ENCODE measurements at regions not wholly inside any gene's neighbourhood (a gene's known extent, or its start where the extent isn't known, plus 50 kb on each side); places are given as distances from the start of the nearest gene placed in this dataset.

DNA sequence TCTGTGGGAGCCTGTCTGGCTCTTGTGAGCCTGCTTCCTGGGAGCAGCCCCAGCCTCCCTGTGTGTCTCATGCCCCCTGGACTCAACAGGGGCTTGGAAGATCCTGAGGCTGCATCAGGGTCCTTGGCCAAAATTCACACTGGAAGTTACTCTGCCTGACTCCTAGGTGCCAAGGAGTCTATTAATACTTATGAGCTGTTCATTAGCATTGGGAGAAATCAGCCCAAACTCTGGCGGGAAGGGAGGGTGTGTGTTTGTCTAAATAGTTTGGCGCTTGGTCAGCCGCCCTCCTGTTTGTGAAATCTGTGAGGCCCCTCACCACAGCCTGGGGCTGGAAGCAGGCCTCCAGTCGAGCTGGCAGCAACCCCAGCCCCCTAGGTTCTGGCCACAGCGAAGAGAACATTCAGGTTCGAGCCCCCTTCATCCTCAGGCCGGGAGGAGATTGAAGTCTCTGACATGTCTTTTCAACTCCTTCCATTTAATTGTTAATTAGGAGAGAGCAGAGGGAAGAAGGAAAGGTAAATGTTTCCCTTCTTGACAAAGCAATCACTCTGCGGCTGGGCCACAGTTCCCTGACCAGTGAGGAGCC lies 82.1 kb upstream of the F3 start:
- peak overlapping the region; percentile 100 for H3K27ac ChIP-seq
- DNase-seq (ENCODE audit: low read depth, low spot score), result no peak

DNA sequence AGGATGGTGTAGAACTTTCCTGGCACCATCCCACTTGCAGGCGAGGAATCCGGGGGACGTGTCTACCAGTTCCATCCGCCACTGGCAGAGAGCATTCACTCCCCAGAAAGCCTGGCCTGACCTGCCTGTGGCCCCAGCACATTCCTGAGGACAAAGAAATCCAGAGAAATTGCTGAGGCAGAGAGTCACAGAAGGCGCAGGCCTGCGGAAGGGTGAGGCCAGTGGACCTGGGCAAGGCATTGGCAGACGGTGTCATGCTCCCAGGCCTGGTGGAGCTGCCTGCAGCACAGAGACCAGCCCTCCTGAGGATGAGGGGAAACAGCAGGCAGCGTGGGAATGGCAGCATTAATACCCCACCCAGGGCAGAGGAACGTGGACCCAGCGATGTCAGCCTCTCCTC lies 81.2 kb upstream of the F3 start:
- peak overlapping the region; percentile 100 for H3K27ac ChIP-seq
- DNase-seq (ENCODE audit: low read depth, low spot score), result peak; percentile 65

DNA sequence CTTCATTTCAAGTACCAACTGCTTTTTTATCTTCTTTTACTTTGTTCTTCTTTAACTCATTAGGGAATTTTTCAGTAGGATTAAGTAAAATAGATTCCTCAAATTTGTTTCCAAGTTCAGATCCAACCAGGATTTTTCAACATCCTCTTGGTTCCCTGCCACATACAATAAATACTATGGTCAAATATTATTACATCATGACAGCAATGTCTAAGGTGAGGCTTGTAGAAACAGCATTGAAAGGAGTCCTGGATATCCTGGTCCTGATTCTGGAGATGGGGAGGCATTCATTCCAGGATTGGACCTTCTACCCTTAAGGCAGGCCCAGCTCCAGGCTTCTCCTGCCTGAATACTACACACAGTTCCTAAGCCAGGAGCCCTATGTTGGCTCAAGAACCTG lies 80.2 kb upstream of the F3 start:
- H3K27ac ChIP-seq, result peak overlapping the region; percentile 100
- no peak for DNase-seq (ENCODE audit: low read depth, low spot score)

DNA sequence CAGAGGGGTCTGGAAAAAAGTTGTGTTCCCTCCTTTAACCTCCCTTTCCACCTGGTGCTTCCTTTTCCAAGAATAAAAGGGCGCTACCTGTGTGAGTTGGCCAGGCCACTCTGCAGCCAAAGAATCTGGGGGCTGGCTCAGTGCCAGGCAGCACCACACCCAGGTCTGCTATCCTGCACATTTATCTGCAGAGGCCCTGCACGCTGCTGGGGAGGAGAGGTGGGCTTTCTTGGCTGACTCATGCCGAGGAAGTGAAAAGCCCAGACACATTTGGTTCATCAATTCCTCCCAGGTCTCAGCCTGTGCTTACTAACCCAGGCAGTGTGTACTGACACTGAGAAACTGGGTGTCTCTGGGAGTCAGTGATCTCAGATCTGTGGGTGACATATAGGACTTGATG lies 79.8 kb upstream of the F3 start:
- DNase-seq (ENCODE audit: low read depth, low spot score), result peak; percentile 79
- peak overlapping the region; percentile 100 for H3K27ac ChIP-seq

DNA sequence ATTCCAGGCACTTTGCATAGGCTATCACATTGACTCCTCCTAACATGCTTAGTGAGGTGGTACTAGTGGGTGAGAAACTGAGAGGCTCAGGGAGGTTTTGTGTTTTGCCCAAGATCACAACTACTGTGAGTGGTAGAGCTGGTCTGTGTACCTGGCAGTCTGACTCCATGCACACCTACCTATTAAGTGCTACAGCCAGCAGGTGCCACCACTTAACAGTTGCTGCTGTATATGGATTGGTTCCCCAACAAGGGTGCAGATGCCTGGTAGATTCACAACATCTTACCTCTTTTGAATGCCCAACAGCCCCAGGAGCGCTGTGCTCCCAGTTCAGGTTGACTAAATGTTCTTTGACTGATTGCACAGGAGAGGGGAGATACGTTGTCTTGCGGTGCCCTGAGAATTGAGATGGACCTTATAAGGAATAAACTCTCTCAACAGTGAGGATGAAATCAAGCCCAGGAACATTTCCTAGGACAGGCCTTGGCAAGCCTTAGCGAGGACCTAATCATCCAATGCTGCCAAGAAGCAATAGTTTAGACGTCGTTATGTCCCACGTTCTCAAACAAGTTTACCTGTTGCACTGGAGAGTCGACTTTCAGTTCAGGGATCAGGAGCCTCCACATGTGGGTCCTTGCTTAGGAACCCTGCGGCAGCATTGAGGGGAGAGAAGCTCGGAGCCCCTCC lies 78.9 kb upstream of the F3 start:
- peak overlapping the region; percentile 100 for H3K27ac ChIP-seq
- peak; percentile 49 for DNase-seq (ENCODE audit: low read depth, low spot score)

DNA sequence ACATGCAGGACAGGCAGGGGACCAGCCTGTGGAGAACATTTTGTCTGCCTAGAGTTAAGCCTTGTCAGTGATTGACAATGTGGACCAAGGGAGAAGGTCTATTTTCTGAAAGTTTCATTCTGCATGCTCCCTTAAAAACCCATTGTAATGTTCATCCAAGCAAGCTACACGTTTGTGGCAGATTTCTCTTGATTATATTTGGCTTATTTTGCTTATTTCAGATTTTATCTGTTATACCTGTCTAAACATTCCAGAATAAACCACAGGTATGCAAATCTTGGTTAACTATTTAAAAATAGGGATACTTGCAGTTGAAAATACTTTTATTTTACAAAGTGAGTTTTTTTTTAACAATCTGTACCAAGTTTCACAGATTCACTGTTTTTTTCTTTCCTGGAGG lies 78.2 kb upstream of the F3 start:
- DNase-seq (ENCODE audit: low read depth, low spot score), result no peak
- H3K27ac ChIP-seq, result peak overlapping the region; percentile 100

DNA sequence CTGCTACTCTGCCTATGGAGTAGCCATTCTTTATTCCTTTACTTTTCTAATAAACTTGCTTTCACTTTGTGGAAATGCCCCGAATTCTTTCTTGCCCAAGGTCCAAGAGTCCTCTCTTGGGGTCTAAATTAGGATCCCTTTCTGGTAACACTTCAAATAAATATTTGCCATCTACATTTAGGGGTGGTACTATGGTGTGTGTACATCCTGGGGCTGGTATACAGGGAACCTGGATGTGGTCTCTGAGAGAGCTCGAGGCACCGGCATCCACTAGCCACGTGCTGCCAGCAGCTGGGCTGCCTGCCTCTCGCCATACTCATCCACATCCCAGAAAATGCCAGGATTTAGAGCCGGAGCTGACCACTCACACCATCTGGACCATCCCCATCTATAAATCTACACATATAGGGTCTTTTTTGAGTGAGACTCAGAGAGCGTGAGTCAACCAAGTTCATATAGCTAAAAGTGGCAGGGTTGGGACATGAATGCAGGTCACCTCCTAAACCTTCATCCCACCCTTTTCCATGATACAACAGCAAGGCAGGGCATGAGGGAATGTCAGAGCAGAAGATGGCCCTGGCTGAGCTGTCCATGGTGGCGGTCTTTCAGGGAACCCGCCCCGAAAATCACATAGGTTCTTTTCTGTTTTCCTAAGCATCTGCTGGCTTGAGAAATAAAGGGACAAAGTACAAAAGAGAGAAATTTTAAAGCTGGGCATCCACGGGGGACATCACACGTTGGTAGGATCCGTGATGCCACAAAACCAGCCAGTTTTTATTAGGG lies 76.6 kb upstream of the F3 start:
- no peak for DNase-seq (ENCODE audit: low read depth, low spot score)
- H3K27ac ChIP-seq, result peak overlapping the region; percentile 100

DNA sequence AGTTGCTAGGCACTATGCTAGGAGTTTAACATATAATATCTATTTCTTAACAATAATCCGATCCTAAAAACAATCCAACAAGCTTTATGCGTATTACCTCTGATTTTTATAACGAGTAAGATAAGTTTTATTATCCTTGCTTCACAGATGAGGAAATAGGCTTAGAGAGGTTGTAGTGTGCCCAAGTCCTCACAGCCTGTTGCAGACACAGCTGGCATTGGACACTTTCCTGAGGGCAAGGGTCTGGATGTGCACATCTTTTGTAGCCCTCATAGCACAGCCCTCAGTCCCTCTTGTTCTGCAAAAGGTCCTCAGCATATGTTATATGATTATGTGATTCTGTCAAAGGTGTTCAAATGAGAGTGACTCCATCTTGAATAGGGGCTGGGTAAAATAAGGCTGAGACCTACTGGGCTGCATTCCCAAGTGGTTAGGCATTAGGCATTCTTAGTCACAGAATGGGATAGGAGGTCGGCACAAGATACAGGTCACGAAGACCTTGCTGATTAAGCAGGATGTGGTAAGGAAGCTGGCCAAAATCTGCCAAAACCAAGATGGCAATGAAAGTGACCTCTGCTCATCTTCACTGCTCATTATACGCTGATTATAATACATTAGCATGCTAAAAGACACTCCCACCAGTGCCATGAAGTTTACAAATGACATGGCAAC lies 75.7 kb upstream of the F3 start:
- peak overlapping the region; percentile 100 for H3K27ac ChIP-seq
- DNase-seq (ENCODE audit: low read depth, low spot score), result peak; percentile 68

DNA sequence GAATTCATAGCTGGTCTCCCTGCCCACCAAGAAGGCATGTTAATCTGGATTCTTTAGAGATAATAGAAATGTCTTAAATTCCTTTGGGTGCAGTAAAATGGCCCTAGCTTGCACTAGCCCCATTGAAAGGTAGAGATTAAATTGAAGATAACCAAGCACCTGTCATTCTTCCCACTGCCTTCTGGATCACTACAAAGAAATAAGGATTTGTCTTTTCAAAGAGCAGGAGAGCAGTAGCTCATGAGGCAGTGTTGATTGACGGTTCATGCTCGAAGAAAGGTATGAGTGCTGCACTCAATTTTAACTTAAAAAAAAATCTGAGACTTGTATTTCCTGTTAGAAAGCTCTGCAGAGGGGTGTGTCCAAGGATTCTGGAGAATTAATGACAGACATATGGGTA lies 74.9 kb upstream of the F3 start:
- H3K27ac ChIP-seq, result peak overlapping the region; percentile 100
- no peak for DNase-seq (ENCODE audit: low read depth, low spot score)

DNA sequence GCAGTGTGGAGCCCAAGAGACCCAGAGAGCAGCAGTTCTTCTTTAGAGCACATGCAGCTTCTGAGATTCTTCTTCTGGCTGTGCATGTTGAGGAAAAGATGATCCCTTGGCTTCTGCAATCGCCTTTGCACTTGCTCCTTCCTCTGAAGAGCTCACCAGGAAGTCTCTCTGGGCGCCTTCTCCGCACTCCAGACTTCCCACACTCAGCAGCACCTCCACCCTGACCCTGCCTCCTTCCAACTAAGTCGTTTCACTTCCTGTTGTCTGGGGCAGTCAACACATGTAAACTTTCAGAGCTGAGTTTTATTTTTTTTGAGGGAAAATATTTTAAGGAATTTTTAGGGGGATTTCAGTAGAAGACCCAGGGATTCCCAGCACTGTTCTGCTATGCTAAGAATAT lies 73.4 kb upstream of the F3 start:
- H3K27ac ChIP-seq, result no peak overlapping the region
- DNase-seq (ENCODE audit: low read depth, low spot score), result no peak

DNA sequence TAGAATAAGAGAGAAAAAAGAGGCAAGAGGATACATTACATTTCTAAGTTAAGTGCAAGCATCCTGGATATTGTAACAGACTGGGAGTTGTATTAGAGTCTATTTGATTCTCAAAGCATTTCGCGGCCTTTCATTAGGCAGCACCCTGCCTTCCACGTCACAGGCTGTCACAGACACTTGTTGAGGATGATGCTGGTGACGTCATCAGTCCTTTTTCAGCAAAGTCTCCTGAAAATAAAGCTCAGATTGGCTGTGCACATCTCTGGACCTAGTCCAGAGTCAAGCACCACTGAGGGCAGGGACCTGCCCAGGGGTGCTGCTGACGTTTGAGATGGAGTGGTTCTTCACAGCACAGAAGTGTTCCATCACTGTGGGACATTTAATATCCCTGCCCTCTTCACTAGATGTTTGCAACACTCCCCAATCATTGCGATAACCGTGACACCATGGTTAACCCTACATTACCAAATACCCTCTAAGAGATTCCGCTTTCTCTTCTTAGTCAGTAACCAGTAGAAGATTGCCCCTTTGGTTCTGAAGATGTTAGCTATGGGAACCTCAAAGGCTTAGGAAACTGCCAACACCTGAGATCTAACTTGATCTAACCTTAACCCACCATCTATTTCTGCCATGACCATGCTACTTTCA lies 72.7 kb upstream of the F3 start:
- DNase-seq (ENCODE audit: low read depth, low spot score), result no peak
- no peak overlapping the region for H3K27ac ChIP-seq

DNA sequence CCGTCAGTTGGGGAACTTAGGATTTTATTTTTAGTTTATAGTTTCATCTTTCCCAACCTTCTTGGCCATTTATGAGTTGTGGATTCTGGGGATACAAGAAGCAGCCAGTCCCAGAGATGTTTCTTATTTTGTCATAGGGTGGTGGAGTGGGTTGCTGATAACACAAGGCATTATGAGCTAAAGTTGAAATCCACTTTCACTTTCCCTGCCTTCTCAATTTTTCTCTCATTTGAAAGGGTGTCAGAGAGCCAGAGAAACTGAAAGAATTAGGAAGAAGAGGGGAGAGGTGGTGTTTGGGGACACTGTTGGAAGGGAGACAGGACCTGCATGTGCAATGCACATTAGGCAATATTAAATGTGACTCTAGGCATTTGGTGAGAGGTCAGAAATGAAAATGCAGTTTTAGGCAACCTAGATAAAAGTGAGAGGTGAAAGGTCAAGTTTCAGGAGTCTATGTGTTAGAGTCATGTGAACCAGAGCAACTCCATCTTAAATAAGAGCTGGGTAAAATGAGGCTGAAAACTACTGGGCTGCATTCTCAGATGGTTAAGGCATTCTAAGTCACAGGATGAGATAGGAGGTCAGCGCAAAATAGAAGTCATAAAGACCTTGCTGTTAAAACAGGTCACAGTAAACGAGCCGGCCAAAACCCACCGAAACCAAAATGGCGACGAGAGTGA lies 71.1 kb upstream of the F3 start:
- DNase-seq (ENCODE audit: low read depth, low spot score), result no peak
- peak overlapping the region; percentile 4 for H3K27ac ChIP-seq

DNA sequence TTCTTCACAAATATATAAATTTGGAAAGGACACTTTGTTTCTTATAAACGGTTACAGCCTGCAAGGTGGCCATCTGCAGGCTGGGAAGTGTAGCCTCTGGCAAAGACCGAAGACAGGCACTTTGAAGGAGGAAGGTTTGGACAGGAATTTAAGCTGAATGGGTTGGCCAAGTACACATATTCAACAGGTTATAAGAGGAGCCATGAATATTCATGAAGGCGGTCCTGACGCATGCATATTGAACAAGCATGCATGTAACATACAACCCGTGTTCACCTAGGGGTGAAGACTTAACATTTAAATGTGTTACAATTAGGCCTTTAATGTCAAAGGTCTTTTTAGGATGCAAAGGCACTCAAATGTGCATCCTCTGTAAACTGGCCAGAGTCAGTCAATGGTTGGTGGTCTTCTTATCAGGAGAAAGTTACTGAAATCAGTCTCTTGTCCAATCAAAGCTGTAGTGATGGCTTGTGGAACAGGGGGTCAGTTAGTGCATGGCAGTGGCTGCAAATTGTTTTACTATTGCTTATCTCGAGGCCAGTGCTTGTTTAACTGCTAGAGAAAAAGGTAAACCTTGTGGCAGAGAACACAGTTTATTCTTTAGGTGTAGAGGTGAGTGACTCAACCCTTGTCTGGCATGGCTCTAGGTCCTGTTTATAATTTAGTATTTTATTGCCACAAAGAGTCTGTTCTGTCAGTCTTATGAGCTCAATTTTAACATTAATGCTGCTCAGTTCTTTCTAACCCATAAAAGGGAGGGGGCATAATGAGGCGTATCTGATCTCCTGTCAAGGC lies 70.3 kb upstream of the F3 start:
- H3K27ac ChIP-seq, result peak overlapping the region; percentile 4
- DNase-seq (ENCODE audit: low read depth, low spot score), result no peak

DNA sequence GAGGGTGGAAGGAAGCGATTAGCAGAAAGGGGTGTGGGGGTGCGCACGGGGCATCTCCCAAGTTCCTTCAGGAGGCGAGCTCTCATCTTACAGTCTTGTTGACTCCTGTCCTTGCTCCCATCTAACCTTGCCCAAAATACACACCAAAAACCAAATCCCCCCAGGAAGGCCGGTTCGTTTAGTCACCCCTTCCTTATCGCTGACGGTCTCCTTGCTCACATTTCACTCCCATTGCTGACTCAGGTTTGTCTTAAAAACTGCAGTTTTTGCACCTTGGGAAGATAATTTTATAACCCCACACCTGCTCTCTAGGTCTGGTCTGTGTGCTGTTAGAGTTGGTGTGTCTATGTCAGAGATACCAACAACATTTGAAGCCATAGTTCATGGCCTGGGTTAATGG lies 68.1 kb upstream of the F3 start:
- H3K27ac ChIP-seq, result no peak overlapping the region
- no peak for DNase-seq (ENCODE audit: low read depth, low spot score)

DNA sequence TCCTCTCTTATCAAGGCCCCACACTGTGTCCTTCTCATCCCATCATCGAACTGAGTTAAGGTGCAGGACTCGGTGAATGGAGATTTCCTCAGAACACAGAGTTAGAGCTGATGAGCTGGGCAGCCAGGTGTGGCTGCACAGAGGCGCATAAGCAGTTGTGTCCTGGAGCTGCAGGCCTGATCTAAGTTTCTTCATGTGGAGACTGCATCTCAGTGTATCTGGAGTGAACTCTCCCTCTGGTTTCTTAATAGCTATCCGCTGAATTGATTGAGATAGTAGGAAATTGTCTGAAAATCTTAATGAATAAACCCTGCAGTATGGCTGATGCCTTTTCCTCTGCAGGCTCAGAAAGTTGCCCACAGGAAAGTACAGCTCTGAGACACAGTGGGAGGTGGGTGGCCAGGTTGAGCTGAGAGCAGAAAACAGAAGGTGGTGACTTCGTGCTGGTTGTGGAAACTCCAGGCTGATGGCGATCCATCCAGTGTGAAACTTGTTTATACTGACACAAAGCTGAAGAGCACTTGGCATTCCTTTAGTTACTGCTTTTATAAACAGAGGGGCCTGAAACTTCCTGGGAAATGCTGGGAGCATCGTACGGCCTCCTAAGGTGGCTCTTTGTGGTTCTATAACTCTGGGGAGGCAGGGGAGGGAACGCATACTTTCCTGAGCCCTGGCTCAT lies 67.4 kb upstream of the F3 start:
- peak overlapping the region; percentile 53 for H3K27ac ChIP-seq
- no peak for DNase-seq (ENCODE audit: low read depth, low spot score)

DNA sequence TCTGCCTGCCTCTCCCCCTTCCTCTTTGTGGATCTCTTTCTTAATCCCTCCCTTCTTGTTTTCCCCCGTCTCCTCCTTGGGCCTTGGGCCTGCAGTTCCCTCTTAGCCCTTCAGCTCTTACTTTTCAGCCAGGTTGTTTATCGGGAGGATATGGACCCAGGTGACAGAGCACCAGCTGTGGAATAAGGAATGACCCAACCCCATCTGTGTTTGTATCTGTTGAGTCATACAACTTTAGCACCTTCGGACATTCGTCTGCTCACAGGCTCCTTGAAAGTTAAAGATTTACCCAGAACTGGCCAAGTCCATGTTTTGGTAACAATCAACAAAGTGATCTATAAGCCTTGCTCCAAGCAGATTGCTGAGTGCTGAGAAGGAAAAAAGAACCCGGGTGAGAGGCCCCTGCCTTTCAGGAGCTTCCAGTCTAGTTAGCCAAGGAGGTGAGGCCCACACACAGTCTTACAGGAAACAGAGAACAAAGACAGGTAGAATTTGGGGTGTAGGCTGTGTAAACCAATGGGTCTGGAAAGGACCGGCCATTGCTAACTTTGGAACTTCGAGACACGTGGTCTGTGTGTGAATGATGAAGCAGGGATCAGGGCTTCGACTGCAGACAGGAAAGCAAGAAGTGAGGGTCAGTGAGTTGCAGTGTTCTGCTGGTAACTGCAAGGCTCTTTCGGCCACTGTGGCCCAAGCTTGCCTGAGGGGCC lies 66.7 kb upstream of the F3 start:
- peak overlapping the region; percentile 53 for H3K27ac ChIP-seq
- no peak for DNase-seq (ENCODE audit: low read depth, low spot score)

DNA sequence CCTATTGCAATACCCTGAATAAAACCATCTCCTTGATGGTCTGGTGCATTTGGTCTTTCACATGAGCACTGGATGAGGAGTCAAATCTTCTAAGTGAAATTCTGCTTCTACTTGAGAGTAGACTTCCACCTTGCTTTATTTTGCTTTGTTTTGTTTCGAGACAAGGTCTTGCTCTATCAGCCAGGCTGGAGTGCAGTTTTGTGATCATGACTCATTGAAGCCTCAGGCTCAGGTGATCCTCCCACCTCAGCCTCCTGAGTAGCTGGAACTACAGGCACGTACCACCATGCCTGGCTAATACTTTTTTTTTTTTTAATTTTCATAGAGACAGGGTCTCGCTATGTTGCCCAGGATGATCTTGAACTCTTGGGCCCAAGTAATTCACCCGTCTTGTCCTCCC lies 65.8 kb upstream of the F3 start:
- no peak for DNase-seq (ENCODE audit: low read depth, low spot score)
- H3K27ac ChIP-seq, result peak overlapping the region; percentile 53

DNA sequence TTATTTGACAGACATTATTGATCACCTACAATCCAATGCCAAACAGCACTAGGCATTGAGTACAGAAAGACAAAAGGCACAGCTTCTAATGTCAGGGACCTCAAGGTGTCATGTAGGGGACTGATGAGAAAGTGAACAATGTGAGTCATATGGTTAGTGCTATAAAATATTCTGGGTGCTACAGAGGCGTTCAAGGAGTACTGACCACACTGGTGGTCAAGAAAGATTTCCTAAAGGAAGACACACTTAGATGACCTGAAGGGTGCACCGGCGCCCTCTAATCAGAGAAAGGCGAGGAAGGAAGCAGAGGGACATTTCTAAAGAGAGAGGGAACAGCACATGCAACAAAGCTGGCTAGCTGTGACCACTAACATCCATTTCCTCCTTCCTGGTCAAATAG lies 64.9 kb upstream of the F3 start:
- H3K27ac ChIP-seq, result peak overlapping the region; percentile 52
- no peak for DNase-seq (ENCODE audit: low read depth, low spot score)
